Tibial artery (tissue), 4 donors: ENCODE measurements at regions not wholly inside any gene's neighbourhood (a gene's known extent, or its start where the extent isn't known, plus 50 kb on each side); places are given as distances from the start of the nearest gene placed in this dataset.

Experiments used
- DNase-seq, 2 donors: peaks; one replicate each; pipeline ENCODE4 v3.0.0-alpha.2; 2019
- H3K27ac ChIP-seq, 2 donors: fragments of 200-600 bp; sonication (generic) in 1 of 2; 1 replicate in 1 of 2; 2 replicates in 1 of 2; pipeline ENCODE4 v1.5.1; 2018 to 2019; ENCODE audit warnings: mild to moderate bottlenecking in 1 of 2
- H3K27me3 ChIP-seq, 2 donors: fragments of 200-600 bp; sonication (generic) in 1 of 2; one replicate each; pipeline versions ENCODE4 v1.5.1 to v1.6.0; 2016 to 2019
- H3K36me3 ChIP-seq, 3 donors: fragments of 200-600 bp; sonication (generic) in 2 of 3; one replicate each; pipeline ENCODE4 v1.5.1; 2016 to 2019; ENCODE audit warnings: mild to moderate bottlenecking in 2 of 3
- H3K4me1 ChIP-seq, 4 donors: fragments of 200-600 bp; sonication (generic) in 2 of 4; 1 replicate in 3 of 4; 2 replicates in 1 of 4; pipeline ENCODE4 v1.5.1; 2016 to 2019
- H3K4me3 ChIP-seq, 2 donors: fragments of 200-600 bp; sonication (generic) in 1 of 2; 1 replicate in 1 of 2; 2 replicates in 1 of 2; pipeline ENCODE4 v1.5.1; 2018 to 2019; ENCODE audit warnings: mild to moderate bottlenecking in 2 of 2
- H3K9me3 ChIP-seq, 3 donors: fragments of 200-600 bp; sonication (generic) in 1 of 3; one replicate each; pipeline ENCODE4 v1.5.1; 2016 to 2019
- CTCF ChIP-seq, 2 experiments: fragments of 200-600 bp in 1 of 2; fragments of 450-650 bp in 1 of 2; IDR thresholded peaks; one replicate each; pipeline ENCODE4 v1.5.1; 2017 to 2019; ENCODE audit warnings: antibody characterized with exemption in 2 of 2, mild to moderate bottlenecking in 1 of 2, moderate library complexity in 1 of 2
- intact Hi-C: fragments of 100-400 bp; cut with DNase I; formaldehyde crosslinking; loops from one replicate; pipeline ENCODE4 v1.15.0; 2023; ENCODE audit warnings: low total_unique reads

- DNase-seq = no peak
- Histone ChIP-seq H3K4me3 (no peak overlapping the region), H3K27ac (no peak overlapping the region), H3K4me1 (no peaks in the 10 kb centered on the region), H3K9me3 (no peaks in the 10 kb centered on the region), H3K36me3 (no peaks in the 10 kb centered on the region), H3K27me3 (no peaks in the 10 kb centered on the region)
- intact Hi-C loops = no loop called here
- no peak for TF ChIP-seq CTCF (IDR thresholded peaks at IDR 0.05)
Observed at GRCh38 chr21:24197132-24197643, 1410.1 kb downstream of the MRPL39 start.

GRCh38 chr21:24188506-24188905, 1418.8 kb downstream of the MRPL39 start:
- Histone ChIP-seq H3K4me1 (no peaks in the 10 kb centered on the region), H3K27me3 (no peaks in the 10 kb centered on the region), H3K27ac (no peak overlapping the region), H3K36me3 (no peaks in the 10 kb centered on the region), H3K9me3 (no peaks in the 10 kb centered on the region), H3K4me3 (no peak overlapping the region)
- no peak for DNase-seq
- intact Hi-C loops = no loop called here
- TF ChIP-seq CTCF (IDR thresholded peaks at IDR 0.05) = no peak

DNA sequence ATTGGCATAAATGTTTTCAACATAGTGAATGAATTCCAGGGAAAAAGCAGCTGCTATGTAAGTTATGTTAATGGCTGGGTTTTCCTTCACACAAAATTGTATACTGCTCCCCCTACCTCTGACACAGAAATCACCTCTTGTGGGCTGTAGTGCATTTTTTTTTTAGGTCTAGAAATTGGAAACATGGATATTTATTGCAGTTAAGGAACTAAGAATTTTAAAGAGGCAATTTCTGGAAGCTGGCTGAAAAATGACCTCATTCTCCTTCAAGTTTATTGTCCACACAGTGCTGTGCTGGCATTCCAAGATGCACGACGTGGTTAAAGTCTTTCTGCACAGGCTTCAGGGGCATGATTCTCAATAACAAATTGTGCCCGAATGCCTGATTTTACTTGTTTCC, 1424.2 kb downstream of the MRPL39 start:
- no peaks in the 10 kb centered on the region for H3K9me3 ChIP-seq
- H3K27ac ChIP-seq = no peak overlapping the region
- no peak for TF ChIP-seq CTCF (IDR thresholded peaks at IDR 0.05)
- intact Hi-C loops = no loop called here
- H3K4me3 ChIP-seq = no peak overlapping the region
- H3K27me3 ChIP-seq = no peaks in the 10 kb centered on the region
- no peak for DNase-seq
- H3K4me1 ChIP-seq = no peaks in the 10 kb centered on the region
- H3K36me3 ChIP-seq = no peaks in the 10 kb centered on the region

DNA sequence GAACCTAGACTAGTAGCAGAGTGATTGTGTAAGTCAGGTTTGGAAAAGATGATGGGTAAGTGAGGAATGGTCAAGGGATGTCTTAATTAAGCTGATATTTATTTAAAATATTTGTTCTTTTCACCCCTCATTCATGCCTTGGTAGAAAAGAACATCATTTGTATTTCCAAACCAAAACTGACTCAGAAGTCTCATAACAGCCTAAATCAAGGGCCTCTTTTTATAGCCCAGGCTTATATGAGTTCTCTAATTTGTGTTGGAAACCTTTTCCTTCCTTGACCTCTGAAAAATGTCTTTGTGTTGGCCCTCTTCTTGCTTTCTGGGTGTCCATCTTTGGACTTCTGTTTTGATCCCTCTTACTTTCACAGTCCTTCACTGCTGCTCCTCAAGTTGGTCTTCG, 1428.2 kb downstream of the MRPL39 start:
- no peak overlapping the region for H3K27ac ChIP-seq
- no peak for TF ChIP-seq CTCF (IDR thresholded peaks at IDR 0.05)
- DNase-seq = no peak
- intact Hi-C loops = no loop called here
- no peaks in the 10 kb centered on the region for H3K27me3 ChIP-seq
- no peak overlapping the region for H3K4me3 ChIP-seq
- no peaks in the 10 kb centered on the region for H3K4me1 ChIP-seq
- no peaks in the 10 kb centered on the region for H3K9me3 ChIP-seq
- H3K36me3 ChIP-seq = no peaks in the 10 kb centered on the region

- no peaks in the 10 kb centered on the region for H3K27me3 ChIP-seq
- DNase-seq = no peak
- no peak for TF ChIP-seq CTCF (IDR thresholded peaks at IDR 0.05)
- intact Hi-C loops = no loop called here
- H3K4me1 ChIP-seq = no peaks in the 10 kb centered on the region
- H3K4me3 ChIP-seq = no peak overlapping the region
- no peaks in the 10 kb centered on the region for H3K36me3 ChIP-seq
- no peak overlapping the region for H3K27ac ChIP-seq
- no peaks in the 10 kb centered on the region for H3K9me3 ChIP-seq
Observed at GRCh38 chr21:24175106-24175505, 1432.2 kb downstream of the MRPL39 start.

DNA sequence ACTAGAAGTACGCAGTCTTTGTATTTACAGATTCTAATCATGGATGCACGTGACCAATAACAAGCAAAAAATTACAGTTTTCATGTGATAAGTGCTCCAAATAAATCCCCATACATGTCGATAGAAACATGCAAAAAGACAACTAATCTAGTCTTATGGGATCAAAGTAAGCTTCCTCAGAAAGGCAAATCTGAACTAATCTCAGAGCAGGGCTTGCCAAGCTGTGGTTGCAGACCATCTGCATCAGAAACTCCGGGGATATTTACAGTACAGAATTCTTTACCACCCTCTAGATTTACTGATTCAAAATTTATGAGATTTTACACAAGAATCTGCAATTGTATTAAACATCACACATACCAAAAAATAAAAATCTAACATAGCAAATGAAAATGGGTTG, 1435.5 kb downstream of the MRPL39 start:
- no peak overlapping the region for H3K27ac ChIP-seq
- intact Hi-C loops = no loop called here
- H3K36me3 ChIP-seq = no peaks in the 10 kb centered on the region
- no peak for TF ChIP-seq CTCF (IDR thresholded peaks at IDR 0.05)
- DNase-seq = no peak
- H3K9me3 ChIP-seq = no peaks in the 10 kb centered on the region
- H3K27me3 ChIP-seq = no peaks in the 10 kb centered on the region
- no peaks in the 10 kb centered on the region for H3K4me1 ChIP-seq
- H3K4me3 ChIP-seq = no peak overlapping the region
